Prostate gland (tissue), 2 donors: ENCODE measurements at regions not wholly inside any gene's neighbourhood (a gene's known extent, or its start where the extent isn't known, plus 50 kb on each side); places are given as distances from the start of the nearest gene placed in this dataset.

Experiments
- CTCF ChIP-seq, 4 experiments: fragments of 200-600 bp in 2 of 4; fragments of 450-650 bp in 2 of 4; sonication (generic) in 2 of 4; IDR thresholded peaks; 1 replicate in 3 of 4; 2 replicates in 1 of 4; pipeline ENCODE4 v1.5.1; 2016 to 2019; ENCODE audit warnings: antibody characterized with exemption in 4 of 4, mild to moderate bottlenecking in 2 of 4, moderate library complexity in 2 of 4
- POLR2A ChIP-seq: fragments of 450-650 bp; IDR thresholded peaks from one replicate; pipeline ENCODE4 v1.6.1; 2016; ENCODE audit warnings: antibody characterized with exemption, mild to moderate bottlenecking

GRCh38 chr20:61133611-61134010, 118.5 kb upstream of the CDH4 start:
- no peak for TF ChIP-seq CTCF (IDR thresholded peaks at IDR 0.05)
- TF ChIP-seq POLR2A = no peak
